ENCODE measurements at regions not wholly inside any gene's neighbourhood (a gene's known extent, or its start where the extent isn't known, plus 50 kb on each side); places are given as distances from the start of the nearest gene placed in this dataset.
"Not testable (repeated sequence)": the region's sequence is repeated elsewhere in the genome, so short reads cannot be mapped to it uniquely, and the experiment has no call there.

DNA sequence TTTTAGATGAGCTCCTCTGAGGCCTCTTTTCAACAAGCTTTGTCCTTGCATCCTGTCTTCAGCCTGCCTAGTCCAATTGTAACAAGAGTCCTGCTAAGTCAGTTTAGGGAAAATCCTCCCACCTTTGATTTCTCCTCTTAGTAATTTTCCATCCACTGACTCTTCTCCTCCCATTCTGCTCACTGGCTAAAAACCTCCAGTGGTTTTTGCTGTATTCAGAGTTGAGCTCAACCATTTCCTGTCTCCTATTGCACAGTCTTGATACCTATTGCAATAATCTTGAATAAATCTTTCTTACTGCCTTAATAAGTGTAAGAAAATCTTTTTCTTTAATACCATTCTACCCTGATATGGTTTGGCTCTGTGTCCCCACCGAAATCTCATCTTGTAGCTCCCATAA lies 117.8 kb upstream of the ENPP6 start:
- no peak for DNase-seq (ENCODE audit: low spot score)

DNA sequence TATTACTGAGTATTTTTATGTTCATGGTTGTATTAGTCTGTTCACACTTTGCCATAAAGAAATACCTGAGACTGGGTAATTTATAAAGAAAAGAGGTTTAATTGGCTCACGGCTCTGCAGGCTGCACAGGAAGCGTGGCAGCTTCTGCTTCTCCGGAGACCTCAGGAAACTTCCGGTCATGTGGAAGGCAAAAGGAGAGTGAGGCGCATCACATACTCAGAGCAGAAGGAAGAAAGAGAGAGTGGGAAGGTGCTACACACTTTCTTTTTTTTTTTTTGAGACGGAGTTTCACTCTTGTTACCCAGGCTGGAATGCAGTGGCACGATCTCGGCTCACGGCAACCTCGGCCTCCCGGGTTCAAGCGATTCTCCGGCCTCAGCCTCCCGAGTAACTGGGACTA lies 115.8 kb upstream of the ENPP6 start:
- DNase-seq (ENCODE audit: low spot score) = not testable (repeated sequence)

DNA sequence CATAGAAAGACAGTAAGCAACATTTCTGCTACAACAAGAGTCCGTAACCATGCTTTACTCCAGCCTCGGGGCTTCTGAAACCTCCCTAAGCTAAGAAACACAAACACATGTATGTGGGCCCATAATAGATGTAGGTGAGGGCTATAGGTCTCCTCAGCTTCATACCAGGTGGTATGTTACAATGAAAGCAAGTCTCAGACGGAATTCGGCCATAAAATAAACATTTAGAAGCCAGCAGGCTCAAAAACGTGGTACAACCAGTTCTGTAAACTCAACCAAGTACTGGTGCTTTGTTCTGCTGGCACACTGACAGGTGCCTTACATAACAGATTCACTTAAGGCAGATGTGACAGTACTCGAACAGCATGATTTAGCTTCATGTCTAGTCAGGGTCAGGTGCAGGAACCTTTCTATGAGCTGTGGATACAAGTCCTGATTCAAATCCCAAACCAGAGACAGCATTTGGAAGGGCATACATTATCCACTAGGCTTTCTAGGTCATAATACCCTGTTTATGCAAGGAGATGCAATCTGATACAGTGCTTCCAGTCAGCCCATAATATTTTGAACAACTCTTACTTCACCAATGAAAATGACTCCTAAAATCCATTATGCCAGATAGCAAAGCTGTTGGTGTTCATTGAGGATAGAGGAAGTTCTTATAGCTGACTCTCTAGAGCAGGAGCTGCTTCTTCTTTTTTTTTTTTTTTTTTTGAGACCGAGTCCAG lies 113.8 kb upstream of the ENPP6 start:
- DNase-seq (ENCODE audit: low spot score) = no peak

DNA sequence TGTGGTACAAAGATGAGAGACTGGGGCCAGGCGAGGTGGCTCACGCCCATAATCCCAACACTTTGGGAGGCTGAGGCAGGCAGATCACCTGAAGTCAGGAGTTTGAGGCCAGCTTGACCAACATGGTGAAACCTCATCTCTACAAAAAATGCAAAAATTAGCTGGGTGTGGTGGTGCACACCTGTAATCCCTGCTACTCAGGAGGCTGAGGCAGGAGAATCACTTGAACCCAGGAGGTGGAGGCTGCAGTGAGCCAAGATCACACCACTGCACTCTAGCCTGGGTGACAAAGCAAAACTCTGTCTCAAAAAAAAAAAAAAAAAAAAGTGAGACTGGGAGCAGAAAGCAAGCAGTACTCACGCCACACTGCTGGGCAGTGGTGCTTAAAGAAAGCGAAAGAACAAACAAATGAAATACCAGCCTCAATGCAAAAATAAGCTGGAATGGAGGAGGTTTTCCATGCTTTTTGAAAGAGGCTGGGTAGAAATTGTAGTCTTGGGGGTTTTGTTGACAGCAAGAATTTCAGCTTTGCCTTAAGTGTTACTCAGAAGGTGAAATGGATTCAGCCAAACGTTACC lies 112.9 kb upstream of the ENPP6 start:
- DNase-seq (ENCODE audit: low spot score) = not testable (repeated sequence)

DNA sequence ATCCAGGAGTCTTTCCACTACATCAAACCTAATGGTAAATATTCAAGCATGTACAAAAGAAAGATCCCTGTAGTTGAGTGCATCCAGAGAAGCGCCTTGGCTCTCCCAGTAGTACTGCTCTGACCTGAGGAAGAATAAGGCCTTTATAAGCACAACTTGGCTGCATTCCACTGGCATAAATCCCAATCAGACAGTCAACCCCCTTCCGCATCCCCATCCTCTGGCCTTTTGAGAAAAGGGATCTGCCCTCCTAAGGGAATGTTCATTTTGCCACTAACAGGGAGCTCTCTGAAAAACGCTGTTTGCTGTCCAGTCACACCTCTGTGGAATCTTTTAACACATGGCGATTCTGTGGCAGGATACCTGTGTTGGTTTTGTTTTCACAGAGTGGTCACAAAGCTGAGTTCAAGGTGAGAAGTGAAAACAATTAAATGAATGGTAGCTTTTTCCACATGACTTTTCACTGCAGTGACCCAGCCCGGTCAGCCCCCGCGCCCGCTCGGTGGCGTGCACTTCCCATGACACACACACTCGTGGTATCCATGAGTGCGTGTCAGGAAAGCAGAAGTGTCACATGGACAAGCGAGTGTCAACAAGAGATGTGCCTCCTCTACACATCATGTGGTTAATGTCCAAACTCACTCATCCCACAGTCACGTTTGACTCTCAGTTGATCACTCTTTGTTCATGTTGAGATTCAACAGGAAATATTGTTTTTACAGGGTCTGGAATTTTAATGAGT lies 112.2 kb upstream of the ENPP6 start:
- DNase-seq (ENCODE audit: low spot score) = no peak

DNA sequence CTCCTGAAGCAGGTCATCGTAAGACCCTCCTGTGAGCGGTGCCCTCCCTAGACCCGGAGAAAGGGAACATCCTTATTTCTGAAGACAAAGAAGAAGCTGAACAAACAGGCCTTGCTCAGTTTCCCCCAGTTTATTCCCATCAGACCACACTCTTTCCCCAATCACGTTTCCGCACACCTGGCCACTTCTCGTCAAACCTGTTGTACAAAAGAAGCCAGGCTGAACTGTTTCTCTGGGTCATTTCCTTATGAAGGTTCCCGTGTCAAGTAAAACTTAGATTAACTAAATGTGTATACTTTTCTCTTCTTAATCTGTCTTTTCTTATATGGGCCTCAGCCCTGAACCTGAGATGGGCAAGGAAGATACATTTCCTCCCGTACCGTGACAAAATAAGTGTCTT lies 111.6 kb upstream of the ENPP6 start:
- no peak for DNase-seq (ENCODE audit: low spot score)

DNA sequence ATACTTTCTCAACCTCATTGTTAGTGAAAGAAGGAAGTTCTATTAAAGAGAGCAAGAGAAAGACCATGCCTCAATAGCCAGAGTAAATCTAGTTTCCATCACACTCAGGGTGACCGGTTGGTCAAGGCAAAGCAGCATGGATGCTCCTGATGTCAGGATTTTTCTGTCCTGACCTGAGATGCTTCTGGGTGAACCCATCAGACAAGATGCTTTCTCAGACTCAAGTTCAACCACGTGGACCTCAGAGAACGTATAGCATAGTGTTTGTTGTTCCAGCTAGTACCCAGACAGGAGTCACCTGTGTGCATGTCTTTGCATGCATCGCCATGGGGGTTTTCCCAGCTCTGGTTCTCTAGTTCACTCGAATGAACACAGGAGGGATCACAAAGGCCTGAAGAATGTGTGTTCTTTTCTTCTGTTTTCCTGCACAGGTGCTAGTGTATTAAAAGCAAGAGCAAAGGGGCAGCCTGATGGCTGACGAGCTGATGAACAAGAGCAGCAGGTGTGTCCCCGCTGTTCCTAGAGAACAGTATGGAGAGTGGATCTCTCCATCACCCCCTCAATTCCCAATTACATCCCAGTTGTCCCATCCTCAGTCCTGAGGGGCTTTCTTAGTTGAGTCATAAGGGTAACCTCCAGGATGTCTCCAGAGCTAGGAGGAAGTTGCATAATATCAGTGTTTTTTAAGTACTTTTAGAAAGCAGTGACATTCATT lies 110.5 kb upstream of the ENPP6 start:
- DNase-seq (ENCODE audit: low spot score) = no peak

DNA sequence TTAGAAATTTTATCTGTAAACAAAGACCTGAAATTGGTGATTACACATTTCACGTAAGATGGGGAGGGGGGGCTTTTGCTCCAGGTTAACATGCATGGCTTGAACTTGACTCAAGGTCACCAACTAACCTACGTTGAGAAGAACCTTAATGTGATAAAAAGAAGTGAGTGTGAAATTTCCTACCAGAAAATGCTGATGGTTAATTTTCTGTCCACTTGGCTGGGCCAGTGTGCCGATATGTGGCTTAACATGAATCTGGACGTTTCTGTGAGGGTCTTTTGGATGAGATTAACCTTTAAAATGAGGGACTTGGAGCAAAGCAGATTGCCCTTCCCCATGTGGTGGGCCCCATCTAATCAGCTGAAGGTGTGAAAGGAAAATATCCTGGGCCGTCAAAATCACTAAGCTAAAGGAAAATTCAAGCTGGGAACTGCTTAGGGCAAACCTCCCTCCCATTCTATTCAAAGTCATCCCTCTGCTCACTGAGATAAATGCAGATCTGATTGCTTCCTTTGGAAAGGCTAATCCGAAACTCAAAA lies 107.3 kb upstream of the ENPP6 start:
- no peak for DNase-seq (ENCODE audit: low spot score)

DNA sequence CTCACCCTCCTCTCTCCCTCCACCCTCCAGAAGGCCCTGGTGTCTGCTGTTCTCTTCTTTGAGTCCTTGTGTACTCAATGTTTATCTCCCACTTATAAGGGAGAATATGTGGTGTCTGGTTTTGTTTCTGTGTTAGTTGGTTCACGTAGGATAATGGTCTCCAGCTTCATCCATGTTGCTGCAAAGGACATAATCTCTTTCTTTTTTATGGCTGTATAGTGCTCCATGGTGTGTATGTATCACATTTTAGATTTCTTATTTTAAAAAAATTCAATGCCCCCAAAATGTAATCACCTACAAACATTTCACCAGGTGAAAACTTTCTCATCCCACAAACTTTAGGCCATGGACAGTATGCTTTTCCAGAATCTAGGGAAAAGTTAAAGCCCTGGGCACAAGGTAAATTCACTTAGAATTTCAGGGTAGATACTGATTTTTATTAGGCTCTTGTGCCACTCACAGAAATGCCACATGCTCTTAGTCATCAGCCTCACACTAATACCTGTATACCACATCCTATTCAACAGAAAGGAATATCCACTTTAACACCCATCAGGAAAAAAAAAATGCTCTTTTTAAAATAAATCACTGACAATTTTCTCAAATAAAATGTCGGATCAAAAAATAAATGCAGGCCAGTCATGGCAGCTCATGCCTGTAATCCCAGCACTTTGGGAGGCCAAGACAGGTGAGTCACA lies 104.8 kb upstream of the ENPP6 start:
- no peak for DNase-seq (ENCODE audit: low spot score)

DNA sequence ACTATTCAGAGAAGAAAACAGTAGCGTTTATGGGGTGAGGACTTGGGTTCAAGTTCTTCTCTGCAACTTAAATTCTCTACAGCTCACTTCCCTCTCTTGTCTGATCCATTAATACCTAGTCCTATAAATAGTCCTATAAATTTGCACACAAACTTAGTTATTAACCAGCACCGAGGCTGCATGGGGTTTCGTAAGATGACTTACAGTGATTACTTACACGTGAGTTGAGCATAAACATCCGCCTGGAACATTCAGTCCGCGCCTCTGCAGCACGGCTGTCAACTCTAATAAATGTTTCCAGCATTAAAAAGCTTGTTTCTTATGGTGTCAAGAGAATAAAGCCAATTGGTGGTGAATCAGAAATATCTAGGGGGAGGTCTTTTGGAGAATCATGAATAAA lies 103.0 kb upstream of the ENPP6 start:
- no peak for DNase-seq (ENCODE audit: low spot score)

DNA sequence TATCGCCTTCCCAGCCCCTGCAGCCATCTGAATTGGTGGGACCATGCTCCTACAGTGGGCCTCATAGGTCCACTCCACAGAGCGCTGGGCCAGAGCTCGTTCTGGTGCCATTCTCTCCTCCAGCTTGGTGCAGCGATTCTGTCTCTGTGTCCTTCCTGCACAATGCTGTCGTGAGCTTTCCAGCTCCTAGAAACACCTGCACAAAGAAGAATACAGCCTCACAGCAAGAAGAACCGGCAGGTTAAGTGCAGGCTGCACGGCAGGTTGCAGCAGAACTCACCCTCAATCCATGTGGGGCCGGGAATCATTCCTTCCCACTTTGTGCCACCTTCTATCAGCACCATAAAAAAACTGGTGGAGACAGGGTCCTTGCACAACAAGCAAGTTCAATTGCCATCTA lies 101.2 kb upstream of the ENPP6 start:
- DNase-seq (ENCODE audit: low spot score) = no peak

DNA sequence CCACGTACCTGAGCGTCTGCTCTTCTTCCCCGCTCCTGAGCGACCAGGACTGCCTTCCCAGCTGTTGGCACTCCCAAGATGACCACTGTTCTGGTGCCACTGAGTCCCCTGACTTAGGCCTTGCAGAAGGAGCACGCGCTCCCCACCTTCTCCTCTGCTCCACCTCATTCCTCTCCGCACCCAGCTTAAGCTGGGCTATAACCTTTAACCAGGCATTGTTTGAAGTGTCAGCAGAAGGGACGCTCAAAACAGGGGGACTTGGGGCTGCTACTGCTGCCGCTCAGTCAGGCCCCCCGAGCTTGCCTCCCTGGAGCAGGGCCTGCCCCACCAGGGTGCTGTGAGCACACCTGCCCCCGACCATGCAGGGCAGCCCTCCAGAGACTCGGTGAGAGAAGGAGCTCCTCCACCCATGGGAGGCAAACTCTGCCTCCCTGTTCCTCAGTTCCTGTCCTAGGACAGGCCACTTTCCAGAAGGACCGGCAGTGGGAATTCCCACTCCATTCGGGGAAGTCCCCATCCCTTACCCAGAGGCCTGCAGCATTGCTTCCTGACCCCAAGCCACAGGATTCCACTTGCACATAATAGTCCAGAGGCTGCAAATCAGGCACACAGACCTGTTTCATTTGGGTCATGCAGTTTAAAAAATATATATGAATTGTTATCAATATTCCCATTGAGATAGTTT lies 99.7 kb upstream of the ENPP6 start:
- DNase-seq (ENCODE audit: low spot score) = no peak

DNA sequence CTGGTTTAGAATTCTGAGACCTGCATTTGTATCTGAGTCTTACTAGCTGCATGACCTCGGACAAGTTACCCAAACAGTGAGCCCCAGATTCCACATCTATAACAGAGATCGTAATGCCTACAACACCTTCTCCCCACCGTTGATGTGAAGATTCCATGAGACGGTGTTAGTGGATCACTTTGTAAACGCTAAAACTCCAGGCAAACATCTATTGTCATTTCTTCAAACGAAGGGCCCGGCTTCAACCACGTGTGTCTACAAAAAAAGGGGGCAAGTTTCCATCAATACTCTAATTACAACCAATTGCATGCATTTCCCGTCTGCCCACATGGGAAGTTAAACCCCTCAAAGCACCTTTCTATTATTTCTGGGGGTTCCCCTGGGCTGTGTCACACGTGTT lies 99.1 kb upstream of the ENPP6 start:
- DNase-seq (ENCODE audit: low spot score) = no peak

DNA sequence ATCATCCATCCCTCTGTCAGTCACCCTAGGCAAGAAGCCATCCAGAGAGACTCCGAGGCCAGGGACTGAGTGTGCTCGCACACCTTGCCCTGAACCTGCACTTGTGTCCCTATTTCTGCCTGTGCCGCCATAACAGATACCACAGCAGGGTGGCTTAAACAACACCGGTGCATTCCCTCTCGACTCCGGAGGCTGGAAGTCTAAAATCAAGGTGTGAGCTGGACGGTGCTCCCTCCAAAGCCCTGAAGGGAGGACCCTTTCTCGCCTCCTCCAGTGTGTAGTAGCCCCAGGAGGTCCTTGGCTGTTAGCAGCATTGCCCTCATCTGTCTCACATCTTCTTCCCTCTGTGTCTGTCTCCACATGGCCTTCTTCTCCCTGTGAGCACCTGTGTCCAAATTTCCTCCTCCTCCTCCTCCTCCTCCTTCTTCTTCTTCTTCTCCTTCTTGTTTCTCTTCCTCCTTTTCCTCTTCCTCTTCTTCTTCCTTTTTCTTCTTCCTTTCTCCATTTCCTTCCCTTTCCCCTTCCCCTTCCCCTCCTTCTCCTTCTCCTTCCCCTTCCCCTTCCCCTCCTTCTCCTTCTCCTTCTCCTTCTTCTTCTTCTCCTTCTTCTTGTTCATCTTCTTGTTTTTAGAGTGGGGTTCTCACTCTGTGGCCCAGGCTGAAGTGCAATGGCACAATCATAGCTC lies 98.1 kb upstream of the ENPP6 start:
- no peak for DNase-seq (ENCODE audit: low spot score)

DNA sequence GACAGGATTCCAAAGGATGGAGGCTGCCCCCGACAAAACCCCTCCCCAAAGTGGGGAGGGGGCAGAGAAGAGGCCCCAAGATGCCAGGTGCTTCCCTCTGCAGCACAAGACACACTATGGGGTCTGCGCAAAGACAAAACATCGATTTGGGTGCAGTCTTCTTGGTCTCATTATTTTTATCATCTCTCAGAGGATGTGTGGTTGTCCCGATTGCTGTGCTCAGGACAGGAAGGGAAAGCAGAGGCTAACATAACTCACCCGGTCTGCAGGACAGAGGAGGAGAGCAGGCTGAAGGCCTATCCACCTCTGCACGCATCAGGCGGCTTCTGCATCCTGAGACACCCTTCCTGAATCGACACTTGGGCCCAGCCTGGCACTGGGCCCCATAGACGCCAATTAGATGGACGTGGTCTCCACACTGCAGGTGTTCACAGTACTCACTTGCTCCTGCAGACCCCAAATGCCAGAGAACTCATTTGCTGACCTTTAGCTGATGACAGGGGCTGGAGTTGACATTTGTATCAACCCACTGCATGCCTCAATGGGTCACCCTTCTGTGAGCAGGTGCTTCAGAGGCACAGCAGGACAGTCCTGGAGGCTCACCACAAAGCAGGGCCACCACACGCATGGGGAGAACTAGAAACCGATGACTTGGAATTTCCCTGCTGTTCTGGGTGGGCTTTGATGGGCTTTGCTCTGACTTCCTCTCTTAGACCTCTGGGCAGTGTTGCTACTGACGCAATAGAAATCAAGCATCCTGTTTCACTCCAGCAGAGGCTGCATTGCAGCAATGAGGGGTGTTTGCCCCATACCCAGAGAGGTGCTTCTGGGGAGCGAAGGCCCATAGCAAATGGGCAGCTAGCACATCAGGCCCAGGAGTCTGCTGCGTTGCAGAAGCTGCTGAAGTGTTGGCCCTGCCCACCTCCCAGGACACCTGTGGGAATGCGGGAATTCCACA lies 96.3 kb upstream of the ENPP6 start:
- no peak for DNase-seq (ENCODE audit: low spot score)

DNA sequence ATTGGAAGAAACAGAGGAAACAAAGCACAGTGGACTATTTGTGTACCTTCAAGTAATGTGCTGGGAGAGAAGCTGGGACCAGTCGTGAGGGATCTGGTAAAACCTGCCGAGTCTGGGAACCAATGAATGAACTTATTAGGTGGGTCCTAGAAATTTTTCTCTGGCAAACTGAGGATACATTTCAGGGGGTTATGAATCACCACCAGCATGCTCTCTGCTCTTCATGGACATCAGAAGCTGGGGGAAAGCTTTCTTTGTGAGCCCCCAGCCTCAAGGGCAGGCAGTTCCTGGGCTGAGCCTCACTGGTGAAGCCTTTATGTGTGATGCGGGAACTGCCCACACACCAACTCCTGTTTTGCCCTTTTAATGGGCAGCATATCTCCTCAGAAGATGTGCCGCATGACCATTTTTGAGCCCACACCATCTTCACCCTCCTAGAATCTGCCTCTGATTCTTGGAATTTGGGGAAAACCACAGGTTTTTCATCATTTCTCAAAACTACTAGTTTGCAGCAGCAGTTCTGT lies 95.4 kb upstream of the ENPP6 start:
- no peak for DNase-seq (ENCODE audit: low spot score)

DNA sequence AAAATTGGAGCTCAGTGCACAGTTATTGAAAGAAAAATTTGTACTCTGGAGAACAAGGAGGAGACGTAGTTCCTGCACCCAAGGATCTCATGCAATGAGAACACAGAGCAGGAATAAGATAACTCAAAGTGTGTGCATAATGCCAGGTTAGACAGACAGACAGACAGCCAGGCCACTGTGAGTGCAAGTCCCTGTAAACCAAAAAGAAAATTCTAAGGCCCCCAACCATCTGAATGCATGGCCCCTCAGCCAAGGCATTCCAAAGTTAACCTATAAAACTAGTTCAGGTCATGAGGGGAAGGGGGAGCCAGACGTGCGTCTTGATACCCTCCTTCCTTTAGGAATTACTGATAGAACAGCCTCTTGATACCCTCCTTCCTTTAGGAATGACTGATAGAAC lies 94.5 kb upstream of the ENPP6 start:
- no peak for DNase-seq (ENCODE audit: low spot score)

DNA sequence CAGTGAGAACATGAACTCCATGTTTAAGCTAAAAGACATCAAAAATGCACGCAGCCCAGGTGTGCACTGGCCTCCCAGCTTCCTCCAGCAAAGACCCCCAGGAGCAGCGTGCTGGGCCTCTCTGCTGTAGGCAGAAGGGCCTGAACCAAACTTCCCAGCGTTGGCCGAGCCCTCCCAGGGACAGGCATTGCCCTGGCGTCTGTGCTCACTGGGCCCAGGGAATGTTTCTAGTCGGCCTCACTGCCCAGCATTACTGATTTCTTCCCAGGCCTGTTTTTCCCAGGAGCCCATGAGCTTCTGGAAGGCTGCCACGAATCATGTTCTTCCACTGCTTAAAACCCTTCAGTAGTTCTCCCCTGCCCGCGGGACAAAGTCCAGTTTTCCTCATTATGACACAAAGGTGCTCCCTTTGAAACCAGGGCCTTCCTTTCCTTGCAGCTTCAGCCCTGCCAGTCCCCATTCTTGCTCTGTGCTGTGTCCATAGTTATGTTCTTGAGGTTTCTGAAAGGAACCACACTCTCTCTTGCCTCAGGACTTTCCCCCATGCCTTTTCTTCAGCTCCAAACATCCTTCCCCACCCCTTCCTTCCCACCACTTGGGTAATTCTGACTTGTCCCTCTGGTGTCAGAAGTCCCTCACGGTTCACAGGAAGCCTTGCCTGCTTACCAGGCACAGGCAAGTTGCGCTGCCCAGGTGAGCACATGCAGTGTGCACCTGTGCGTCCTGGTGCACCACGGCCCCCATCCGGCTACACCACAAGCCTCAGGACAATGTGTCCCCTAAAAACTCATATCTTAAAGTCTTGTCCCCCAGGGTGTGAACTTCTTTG lies 93.4 kb upstream of the ENPP6 start:
- DNase-seq (ENCODE audit: low spot score) = no peak

Data from kidney capillary endothelial cell (primary cell).